Thyroid gland (tissue), 4 donors: ENCODE measurements at regions not wholly inside any gene's neighbourhood (a gene's known extent, or its start where the extent isn't known, plus 50 kb on each side); places are given as distances from the start of the nearest gene placed in this dataset.

ENCODE experiments used
- POLR2A ChIP-seq, 2 donors: fragments of 450-650 bp; IDR thresholded peaks; one replicate each; pipeline ENCODE4 v1.6.1; 2017; ENCODE audit warnings: antibody characterized with exemption in 2 of 2, mild to moderate bottlenecking in 2 of 2, moderate library complexity in 1 of 2
- TF ChIP-seq, protein P1 (sequence below), 6 experiments: fragments of 200-600 bp in 3 of 6; fragments of 450-650 bp in 3 of 6; sonication (generic) in 3 of 6; IDR thresholded peaks; one replicate each; pipeline ENCODE4 v1.5.1; 2016 to 2019; ENCODE audit warnings: antibody characterized with exemption in 6 of 6, mild to moderate bottlenecking in 2 of 6, inconsistent platforms in 1 of 6, moderate library complexity in 1 of 6

DNA sequence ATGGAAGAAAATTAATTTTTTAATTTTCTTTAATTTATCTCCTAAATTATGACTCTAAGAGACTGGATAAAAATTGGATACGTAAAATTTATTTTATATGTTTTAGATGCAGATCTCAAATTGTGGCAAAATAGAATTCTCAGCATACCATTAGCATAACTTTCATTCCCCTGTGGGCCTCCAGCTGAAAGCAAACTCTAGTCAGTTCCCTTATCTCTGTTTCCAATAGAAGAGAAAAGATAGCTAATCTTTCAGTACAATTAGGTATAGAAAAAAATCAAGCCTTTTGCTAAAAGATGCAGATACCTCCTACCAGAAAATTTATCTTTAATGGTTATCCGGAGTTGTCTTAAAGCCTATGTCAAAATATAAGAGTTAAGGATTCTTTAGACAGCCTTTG lies 1530.6 kb downstream of the EFNA5 start:
- TF ChIP-seq, protein P1, sequence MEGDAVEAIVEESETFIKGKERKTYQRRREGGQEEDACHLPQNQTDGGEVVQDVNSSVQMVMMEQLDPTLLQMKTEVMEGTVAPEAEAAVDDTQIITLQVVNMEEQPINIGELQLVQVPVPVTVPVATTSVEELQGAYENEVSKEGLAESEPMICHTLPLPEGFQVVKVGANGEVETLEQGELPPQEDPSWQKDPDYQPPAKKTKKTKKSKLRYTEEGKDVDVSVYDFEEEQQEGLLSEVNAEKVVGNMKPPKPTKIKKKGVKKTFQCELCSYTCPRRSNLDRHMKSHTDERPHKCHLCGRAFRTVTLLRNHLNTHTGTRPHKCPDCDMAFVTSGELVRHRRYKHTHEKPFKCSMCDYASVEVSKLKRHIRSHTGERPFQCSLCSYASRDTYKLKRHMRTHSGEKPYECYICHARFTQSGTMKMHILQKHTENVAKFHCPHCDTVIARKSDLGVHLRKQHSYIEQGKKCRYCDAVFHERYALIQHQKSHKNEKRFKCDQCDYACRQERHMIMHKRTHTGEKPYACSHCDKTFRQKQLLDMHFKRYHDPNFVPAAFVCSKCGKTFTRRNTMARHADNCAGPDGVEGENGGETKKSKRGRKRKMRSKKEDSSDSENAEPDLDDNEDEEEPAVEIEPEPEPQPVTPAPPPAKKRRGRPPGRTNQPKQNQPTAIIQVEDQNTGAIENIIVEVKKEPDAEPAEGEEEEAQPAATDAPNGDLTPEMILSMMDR (IDR thresholded peaks at IDR 0.05) = no peak
- TF ChIP-seq POLR2A (IDR thresholded peaks at IDR 0.05) = no peak
